GM18511 (cell line): ENCODE measurements at regions not wholly inside any gene's neighbourhood (a gene's known extent, or its start where the extent isn't known, plus 50 kb on each side); places are given as distances from the start of the nearest gene placed in this dataset.

ENCODE experiments used
- ATAC-seq: cut with Tn5 transposase; IDR thresholded peaks from one replicate; pipeline ENCODE4 v1.9.1; 2021; ENCODE audit warnings: mild to moderate bottlenecking, moderate library complexity; ENCODE audit not compliant: unreplicated experiment

DNA sequence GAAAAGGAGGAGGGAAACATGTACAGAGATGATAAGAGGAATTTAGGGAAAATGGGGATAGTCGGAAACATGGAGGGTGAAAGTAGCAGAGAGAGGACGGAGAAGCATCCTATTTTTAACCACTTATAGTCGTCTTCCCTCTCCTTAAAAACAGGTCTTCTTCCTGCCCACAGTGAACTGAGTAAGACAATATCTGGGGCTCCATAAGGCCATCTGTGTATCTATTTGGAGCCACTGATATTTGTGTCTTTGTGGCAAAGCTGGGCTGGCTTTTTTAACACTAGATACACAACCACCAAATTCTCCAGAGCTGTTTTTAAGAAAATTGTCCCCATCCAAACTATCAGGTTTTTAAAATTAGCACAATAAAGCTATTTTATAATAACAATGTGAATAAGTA, 109.5 kb upstream of the RAP1B start:
- no peak for ATAC-seq

DNA sequence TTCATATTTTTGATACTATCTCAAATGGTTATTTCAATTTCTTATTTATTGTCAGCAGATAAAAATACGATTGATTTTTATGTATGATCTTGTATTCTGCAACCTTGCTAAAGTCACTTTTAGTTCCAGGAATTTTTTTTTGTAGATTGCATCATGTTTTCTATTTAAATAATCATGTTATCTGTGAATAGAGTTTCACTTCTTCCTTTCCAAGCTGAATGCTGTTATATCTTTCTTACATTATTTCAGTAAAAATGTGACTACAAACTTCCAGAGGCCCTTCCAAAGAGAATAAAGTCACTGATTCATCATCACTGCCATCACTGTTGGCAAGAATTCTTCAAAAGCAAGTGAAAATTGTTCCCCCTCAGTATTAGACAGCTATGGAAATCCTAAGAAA, 104.7 kb upstream of the RAP1B start:
- ATAC-seq = no peak

DNA sequence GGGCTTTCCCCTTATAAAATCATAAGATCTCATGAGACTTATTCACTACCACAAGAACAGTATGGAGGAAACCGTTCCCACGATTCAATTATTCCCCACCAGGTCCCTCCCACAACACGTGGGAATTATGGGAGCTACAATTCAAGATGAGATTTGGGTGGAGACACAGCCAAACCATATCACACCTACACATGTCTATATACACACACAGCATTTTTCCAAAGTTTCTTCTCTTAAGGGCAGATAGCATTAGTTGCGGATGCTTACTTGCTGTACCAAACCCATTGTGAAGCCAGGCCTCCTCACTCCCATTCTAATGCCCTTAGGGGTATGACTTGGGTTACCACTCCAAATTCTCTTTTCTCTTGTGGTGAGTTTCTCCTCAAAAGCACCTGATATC, 104.1 kb upstream of the RAP1B start:
- no peak for ATAC-seq

DNA sequence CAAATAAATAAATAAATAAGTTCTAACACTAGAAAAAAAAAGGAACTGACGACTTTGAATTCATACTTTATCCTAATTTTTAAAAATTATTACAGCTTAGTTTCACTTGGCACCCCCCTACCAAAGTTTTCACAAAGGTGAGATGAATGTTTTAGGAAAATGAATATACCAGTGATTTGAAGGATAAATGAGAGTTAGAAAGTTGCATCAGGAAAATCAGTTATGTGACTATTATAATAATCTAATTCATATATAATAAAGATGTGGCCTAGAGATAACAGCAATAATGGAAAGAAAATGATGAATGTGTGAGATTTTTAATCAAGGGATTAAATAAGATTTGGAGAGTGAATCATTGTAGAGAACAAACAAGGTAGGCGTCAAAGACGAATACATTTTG, 103.0 kb upstream of the RAP1B start:
- no peak for ATAC-seq

DNA sequence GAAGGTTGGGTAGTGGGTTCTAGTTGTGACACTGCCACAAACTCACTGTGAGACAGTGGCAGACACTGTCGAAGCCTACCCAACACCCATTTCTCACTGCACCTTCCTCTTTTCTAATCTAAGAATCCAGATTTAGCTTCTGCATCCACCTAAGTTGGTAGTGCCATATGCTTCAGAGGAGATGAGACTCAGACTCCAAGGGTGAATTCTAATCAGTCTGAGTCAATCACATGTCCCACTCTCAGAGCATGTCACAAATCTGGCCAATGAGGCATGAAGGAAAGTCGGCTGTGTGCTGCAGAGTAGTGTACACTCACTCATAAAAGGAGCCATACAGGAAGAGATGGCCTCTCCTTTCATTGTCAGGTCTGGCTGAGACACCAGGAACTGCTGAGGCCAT, 102.1 kb upstream of the RAP1B start:
- ATAC-seq = no peak

DNA sequence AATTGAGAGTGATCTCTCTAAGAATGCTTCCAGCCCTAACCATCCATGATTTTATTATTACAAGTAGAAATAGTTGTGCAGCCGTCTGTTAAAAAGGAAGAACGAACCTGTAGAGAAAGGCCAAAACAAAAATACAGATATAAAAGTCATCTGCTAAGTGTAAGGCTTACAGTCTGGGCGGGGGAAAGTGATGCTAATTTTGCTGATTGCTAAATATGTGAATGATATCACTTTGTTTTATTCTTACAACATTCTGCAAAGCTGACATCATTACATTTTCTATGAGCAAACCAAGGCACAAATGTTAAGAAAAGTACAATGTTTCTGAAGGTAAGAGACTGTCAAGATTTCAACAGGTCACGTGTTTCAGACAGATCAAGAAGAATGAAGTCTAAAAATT, 101.5 kb upstream of the RAP1B start:
- ATAC-seq = no peak

DNA sequence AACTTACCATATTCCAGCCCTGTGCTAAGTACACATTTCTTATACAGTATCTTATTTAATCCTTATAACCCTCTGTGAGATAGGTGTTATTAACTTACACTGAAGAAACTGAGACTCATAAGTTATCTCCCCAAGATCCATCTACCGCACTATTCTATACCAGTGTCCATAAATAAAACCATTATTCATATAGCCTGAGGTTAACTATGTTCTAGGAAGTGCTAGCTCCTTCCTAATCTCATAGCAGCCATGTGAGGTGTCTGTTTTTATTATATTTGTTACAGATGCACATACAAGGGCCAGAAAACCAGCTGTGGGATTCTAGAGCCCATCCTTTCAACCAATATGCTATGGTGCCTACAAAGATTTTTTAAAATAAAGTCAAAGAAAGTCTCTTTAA, 100.3 kb upstream of the RAP1B start:
- no peak for ATAC-seq

DNA sequence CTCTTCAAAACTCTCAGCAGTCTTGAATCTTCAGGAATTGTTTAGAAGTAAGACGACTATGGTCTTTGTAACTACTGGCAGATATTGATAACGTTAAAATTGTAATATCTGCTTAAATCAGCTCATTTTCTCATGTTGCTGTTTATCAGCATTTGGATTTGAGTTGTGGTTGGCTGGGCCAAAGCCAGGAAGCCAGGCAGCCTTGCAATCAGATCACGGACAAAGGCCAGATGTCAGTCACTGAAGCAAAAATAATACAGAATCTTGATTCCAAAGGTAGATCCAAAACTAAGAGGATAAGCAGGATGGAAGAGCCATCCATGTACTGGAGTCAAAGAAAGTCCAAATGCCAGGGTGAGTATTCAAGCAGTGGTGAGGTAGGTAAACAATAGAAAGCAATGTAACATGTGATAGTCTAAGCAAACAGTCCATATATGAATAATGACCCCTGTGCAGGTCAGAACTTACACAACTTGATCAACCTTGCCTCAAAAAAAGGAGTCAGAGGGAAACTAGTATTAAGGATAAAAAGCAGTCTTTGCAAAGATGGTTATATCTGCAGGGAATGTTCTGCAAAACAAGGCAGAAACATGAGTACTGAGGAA, 95.8 kb upstream of the RAP1B start:
- ATAC-seq = no peak

DNA sequence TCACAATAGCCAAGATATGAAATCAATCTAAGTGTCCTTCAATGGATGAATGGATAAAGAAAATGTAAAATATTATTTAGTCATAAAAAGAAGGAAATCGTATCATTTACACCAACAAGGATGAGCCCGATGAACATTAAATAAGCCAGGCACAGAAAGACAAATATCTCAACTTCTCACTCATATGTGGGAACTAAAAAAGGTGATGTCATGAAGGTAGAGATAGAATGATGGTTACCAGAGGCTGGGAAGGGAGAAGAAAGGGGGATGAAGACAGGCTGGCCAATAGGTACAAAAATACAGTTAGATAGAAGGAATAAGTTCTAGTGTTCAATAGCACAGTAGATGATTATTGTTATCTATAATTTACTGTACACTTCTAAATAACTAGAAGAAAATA, 94.9 kb upstream of the RAP1B start:
- ATAC-seq = no peak

DNA sequence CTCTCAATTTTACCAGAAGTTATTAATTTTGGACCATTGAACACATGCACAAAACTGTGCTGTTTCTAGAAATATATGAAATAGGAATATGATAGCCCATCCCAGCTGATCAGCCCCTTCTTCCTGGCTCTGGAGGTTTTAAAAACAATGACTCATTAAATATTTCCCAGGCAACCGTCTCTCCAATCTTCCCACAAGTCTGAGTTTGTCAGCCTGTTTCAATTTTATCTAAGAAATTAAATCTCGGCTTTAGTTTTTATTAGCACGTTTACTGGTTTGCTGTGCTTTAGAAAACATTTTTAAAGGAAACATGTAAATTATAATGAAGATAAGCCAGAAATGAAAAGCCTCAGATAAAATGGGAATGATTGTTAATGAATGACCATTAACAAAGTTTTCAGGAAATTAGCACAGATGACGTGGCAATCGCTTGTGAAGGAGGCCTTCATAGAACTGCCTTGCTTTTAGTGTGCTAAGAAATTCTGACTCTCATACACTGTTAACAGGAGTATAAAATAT, 89.3 kb upstream of the RAP1B start:
- ATAC-seq = no peak

DNA sequence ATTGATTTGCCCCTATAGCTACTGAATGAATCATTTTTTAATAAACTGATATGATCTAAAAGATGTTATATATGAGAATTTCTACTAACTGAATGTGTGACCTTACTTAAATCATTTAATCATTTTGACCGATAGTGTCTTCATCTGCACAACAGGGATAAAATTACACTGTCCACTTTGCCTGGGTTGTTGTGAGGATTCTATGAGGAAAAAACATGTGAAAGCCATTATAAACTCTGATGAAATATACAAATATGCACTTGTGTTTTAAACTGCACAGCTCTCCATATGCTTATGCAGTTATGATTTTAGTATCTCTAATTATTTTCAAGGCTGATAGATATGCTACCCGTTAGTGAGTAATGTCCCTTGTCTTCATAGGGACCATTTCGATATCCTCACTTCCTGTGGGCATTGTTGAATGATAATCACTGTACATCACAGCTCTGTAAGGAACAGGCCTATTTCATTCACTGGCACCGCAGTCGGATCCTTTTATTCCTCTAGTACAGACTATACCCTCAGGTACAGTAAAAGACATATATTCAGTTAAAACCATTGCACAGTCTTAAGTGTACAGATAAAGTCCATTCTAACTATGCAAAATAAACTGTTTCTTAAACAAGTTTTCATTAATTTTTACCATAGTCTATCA, 88.7 kb upstream of the RAP1B start:
- no peak for ATAC-seq

DNA sequence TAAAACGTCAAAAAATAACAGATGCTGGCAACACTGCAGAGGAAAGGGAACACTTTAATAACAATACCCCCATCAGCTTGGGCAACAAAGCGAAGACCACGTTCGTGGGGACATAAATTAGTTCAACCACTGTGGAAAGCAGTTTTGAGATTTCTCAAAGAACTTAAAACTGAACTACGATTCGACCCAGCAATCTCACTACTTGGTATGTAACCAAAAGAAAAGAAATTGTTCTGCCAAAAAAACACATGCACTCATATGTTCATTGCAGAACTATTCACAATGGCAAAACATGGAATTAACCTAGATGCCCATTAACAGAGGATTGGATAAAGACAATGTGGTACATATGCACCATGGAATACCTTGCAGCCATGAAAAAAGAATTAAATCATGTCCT, 81.2 kb upstream of the RAP1B start:
- no peak for ATAC-seq

DNA sequence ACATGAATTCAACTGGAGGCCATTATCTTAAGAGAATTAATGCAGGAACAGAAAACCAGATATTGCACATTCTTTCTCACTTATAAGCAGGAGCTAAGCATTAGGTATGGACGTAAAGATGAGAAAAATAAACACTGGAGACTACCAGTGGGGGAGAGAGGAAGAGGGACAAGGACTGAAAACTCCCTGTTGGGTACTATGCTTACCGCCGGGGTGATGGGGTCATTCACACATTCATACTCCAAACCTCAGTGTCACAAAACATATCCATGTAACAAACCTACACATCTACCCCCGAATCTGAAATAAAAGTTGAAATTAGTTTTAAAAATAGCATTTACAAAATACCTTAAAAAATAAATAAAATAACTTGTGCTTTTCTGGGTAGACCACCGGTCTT, 80.8 kb upstream of the RAP1B start:
- no peak for ATAC-seq

DNA sequence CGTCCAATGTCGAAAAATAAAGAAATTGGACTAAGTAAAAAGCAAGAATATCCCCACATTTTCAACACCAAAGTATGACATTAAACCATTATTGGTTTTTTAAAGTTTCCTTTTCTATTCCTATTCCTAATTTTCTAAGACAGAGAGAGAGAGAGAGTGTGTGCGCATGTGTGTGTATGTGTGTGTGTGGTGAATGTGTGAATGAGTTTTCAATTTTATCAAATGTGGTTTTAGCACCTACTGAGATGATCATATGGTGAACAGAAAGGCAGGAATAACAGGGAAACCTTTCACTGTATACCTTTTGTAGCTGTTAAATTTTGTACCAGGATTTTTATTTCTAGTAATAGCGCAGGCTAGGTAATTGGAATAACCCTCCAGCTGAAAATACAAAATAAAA, 80.4 kb upstream of the RAP1B start:
- ATAC-seq = no peak

DNA sequence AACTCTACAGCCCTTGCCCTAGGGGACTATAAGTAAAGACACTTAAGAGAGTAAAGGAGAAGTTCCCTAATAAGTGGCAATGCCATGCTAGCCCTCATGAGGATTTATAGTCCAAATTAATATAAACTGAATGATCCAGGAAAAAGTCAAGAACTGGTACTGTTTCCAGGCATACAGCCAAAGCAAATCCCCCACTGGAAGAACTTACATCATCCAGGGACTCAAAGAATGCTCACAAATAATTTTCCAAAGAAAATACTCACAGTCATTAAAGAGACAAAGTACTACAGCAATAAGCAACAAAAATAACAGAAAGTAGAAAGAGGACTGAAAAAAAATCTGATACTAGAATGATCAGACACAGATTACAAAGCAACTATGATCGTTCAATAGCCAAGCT, 79.7 kb upstream of the RAP1B start:
- ATAC-seq = no peak

DNA sequence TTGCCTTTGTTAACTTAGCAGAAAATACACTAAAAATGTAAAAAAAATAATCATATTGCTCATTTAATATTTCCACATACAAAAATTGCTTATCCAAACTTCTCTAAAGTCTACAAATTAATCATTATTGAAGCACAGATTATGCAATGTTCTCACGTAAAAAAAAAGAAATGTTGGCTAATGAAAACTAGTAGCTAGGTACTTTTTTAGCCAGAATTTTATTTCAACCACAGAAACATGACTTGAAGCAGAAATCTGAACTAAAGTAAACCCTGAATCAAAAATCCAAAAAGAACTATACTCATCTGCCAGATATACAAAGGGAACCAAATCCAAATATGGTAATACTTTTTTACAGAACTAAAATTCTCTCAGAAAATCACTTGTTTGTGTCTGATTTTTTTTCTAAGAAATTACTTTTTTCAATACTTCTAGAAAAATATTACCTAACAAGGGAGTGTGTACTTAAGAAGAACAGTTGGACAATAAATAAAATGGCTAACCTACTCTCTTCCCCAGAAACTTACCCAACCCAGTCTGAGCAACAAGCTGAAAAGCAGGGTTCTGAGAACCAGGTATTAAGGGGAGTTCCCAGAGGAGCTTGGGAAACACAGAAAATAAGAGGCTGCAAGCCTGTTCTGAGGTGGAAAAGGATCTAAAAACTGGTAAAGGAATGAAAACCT, 78.4 kb upstream of the RAP1B start:
- no peak for ATAC-seq

DNA sequence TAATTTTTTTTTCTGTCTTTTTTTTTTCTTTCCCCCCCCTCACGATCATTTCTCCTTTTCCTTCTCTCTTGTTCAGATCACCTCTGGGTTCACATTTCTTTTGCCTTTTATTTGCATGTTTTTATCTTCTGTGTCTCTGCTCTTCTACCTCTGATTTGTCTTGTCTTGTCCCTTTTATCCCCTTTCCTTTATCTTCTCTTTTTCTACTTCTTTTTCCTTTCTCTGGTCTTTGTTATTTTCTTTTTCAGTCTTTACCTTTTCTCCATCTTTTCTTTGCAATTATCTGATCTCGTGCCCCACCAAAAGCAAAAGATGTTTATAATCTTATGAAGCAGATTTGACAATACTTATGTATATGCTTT, 77.8 kb upstream of the RAP1B start:
- no peak for ATAC-seq

DNA sequence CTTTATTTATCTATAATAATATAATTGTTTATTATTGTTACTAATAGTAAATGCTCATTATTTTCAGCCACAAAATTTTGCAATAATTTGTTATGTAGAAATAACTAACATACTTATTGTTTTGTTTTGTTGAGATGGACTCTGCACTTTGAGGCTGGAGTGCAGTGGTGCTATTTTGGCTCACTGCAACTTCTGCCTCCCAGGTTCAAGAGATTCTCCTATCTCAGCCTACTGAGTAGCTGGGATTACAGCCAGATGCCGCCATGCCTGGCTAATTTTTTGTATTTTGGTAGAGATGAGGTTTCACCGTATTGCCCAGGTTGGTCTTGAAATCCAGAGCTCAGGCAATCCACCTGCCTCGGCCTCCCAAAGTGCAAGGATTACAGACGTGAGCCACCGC, 76.6 kb upstream of the RAP1B start:
- ATAC-seq = no peak

DNA sequence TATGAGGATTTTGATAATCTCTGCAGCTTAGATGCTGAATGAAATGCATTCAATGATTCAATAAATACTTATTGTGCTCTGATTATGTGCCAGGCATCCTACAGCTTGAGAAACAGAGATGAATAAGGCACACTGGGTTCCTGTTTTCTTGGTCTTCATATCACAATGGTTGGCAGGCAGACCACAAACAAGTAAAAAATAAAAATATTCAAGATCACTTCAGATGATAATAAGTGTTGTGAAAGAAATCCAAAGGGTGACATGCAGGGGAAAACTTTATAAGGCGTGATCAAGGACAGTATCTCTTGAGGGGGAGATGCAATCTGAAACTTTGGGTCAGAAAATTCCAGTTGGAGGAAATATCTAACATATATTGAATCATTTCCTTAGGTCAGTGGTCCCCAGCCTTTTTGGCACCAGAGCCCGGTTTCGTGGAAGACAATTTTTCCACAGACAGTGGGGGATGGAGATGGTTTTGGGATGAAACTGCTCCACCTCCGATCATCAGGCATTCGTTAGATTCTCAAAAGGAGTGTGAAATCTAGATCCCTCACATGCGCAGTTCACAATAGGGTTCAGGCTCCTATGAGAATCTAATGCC, 73.7 kb upstream of the RAP1B start:
- ATAC-seq = no peak

DNA sequence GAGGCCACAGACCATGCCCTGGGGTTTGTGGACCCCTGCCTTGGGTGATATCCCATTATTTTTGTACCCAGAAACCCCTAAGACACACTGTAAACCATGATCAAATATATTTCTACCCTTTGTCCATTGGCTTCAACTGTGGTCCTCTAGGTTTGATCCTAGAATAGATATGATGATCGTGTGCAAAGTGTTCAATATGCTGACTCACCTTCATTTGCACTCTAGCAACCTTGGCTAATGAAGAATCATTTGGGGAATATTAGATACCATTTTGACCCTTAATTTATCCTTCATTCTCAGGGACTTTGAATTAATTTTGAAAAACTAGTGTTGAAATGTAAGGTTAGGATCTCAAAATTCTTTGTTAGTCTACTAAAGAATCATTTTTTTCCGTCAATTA, 73.1 kb upstream of the RAP1B start:
- no peak for ATAC-seq

DNA sequence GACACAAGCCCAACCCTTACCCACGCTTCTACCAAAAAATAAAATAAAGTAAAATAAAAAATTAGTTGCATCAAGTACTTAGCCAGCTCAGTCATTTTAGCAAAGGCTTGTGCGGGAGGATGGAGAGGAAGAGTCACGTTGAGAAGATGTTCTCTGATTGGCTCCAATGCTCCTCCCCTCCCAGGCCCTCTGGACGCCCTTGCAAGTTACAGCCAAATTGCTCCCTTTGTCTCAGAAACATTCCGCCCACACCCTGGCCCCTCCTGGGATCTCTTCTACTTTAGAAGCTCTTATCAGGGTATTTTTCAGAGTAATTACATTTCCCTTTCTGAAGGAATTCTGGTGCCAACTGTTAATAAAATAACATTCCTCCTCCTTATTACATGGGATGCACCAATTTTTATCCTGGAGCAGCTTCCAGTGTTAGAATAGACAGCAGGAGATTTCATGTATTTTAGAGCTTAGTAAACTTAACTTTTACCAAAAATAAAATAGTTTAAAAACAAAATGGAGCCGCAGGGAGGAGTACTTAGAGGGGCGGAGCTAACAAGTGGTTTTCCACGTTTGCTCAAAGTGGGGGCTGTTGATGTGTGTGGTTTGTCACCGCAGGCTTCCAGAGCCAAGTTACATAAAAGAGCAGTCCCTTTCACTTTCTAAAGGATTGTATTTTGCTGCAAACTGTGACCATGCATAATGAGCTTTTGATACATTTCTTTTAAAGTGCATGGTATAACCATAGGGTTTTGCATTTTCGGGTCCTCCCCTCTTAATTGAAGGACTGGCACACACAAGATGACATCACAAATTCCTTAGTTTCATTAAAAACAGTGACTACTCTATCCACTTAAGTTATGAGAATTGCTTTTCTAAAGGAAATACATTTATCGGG, 71.7 kb upstream of the RAP1B start:
- ATAC-seq = no peak
